NCI-H446 treated with DMSO at 0.1 percent for 48 hours (cell line): ENCODE measurements at regions not wholly inside any gene's neighbourhood (a gene's known extent, or its start where the extent isn't known, plus 50 kb on each side); places are given as distances from the start of the nearest gene placed in this dataset.

Experiments used
- DNase-seq: peaks from one replicate; lab custom pipeline; 2025; lab: John Stamatoyannopoulos, UW

- no peak for DNase-seq
These were observed 146.9 kb downstream of the METTL4 start for GRCh38 chr18:2424420-2424819.

GRCh38 chr18:2425426-2426317 lies 145.6 kb downstream of the METTL4 start:
- DNase-seq = no peak

GRCh38 chr18:2430191-2430590 lies 141.1 kb downstream of the METTL4 start:
- DNase-seq = no peak

GRCh38 chr18:2431806-2432205 lies 139.5 kb downstream of the METTL4 start:
- DNase-seq = no peak

- no peak for DNase-seq
These were observed 137.9 kb downstream of the METTL4 start for GRCh38 chr18:2433366-2433765.

GRCh38 chr18:2441544-2441943 lies 129.8 kb downstream of the METTL4 start:
- no peak for DNase-seq

GRCh38 chr18:2442006-2442405 lies 129.3 kb downstream of the METTL4 start:
- DNase-seq = no peak

GRCh38 chr18:2442726-2443275 lies 128.5 kb downstream of the METTL4 start:
- no peak for DNase-seq

- DNase-seq = no peak
These were observed 127.0 kb downstream of the METTL4 start for GRCh38 chr18:2444201-2444875.

GRCh38 chr18:2448565-2449151 lies 122.6 kb downstream of the METTL4 start:
- no peak for DNase-seq

- DNase-seq = no peak
These were observed 119.7 kb downstream of the METTL4 start for GRCh38 chr18:2451556-2451955.

- DNase-seq = no peak
These were observed 111.4 kb downstream of the METTL4 start for GRCh38 chr18:2459886-2460285.

- no peak for DNase-seq
These were observed 104.3 kb downstream of the METTL4 start for GRCh38 chr18:2466978-2467377.

- no peak for DNase-seq
These were observed 103.3 kb downstream of the METTL4 start for GRCh38 chr18:2468051-2468450.

GRCh38 chr18:2471523-2471922 lies 99.8 kb downstream of the METTL4 start:
- no peak for DNase-seq

- DNase-seq = no peak
These were observed 92.6 kb downstream of the METTL4 start for GRCh38 chr18:2478662-2479061.

GRCh38 chr18:2480536-2480935 lies 90.8 kb downstream of the METTL4 start:
- no peak for DNase-seq

- DNase-seq = no peak
These were observed 88.4 kb downstream of the METTL4 start for GRCh38 chr18:2482706-2483475.

GRCh38 chr18:2485983-2486382 lies 85.3 kb downstream of the METTL4 start:
- DNase-seq = no peak

- DNase-seq = no peak
These were observed 84.9 kb downstream of the METTL4 start for GRCh38 chr18:2486426-2486825.
